ENCODE measurements at regions not wholly inside any gene's neighbourhood (a gene's known extent, or its start where the extent isn't known, plus 50 kb on each side); places are given as distances from the start of the nearest gene placed in this dataset.
A peak's percentile ranks its signal among the peaks of the same experiment; 100 is the strongest.

- TF ChIP-seq ZNF883 (CRISPR knock-in tag; IDR thresholded peaks at IDR 0.05; ENCODE audit: not compliant biosample characterization) (no peak), MLX (CRISPR knock-in tag; IDR thresholded peaks at IDR 0.05) (no peak), STAG1 (CRISPR knock-in tag; IDR thresholded peaks at IDR 0.05) (peak; percentile 98), ZNF382 (CRISPR knock-in tag; IDR thresholded peaks at IDR 0.05; ENCODE audit: borderline replicate concordance) (no peak), SOX6 (IDR thresholded peaks at IDR 0.05) (no peak), SOX6 (CRISPR knock-in tag; IDR thresholded peaks at IDR 0.05) (peak; percentile 44; the same call in 1 of the 2 replicates), ZNF556 (CRISPR knock-in tag; IDR thresholded peaks at IDR 0.05; ENCODE audit: borderline replicate concordance) (0 out of 2 replicates have a peak, but pooled peaks have one; percentile 28), ZFP36L1 (CRISPR knock-in tag; IDR thresholded peaks at IDR 0.05) (no peak), ZNF614 (CRISPR knock-in tag; IDR thresholded peaks at IDR 0.05; ENCODE audit: borderline replicate concordance) (0 out of 2 replicates have a peak, but pooled peaks have one; percentile 32), NFATC3 (CRISPR knock-in tag; IDR thresholded peaks at IDR 0.05) (no peak), ZSCAN22 (CRISPR knock-in tag; IDR thresholded peaks at IDR 0.05) (no peak), NFE2L2 (IDR thresholded peaks at IDR 0.05; ENCODE audit: low read length) (peak; percentile 44; the same call in 1 of the 2 replicates), PBX3 (CRISPR knock-in tag; IDR thresholded peaks at IDR 0.05; ENCODE audit: borderline replicate concordance) (no peak), PHF8 (CRISPR knock-in tag; IDR thresholded peaks at IDR 0.05) (no peak), NCOA2 (CRISPR knock-in tag; IDR thresholded peaks at IDR 0.05) (no peak), ZNF362 (CRISPR knock-in tag; IDR thresholded peaks at IDR 0.05; ENCODE audit: borderline replicate concordance) (peak; percentile 78; the same call in 1 of the 2 replicates), MED8 (CRISPR knock-in tag; IDR thresholded peaks at IDR 0.05; ENCODE audit: insufficient replicate concordance) (no peak), MEF2D (CRISPR knock-in tag; IDR thresholded peaks at IDR 0.05) (0 out of 2 replicates have a peak, but pooled peaks have one; percentile 24), CEBPG (CRISPR knock-in tag; IDR thresholded peaks at IDR 0.05) (0 out of 2 replicates have a peak, but pooled peaks have one; percentile 26)
Measured at GRCh38 chr2:204325468-204325867, 219.8 kb upstream of the PARD3B start (continued).
